ENCODE measurements at regions not wholly inside any gene's neighbourhood (a gene's known extent, or its start where the extent isn't known, plus 50 kb on each side); places are given as distances from the start of the nearest gene placed in this dataset.
"Not testable (repeated sequence)": the region's sequence is repeated elsewhere in the genome, so short reads cannot be mapped to it uniquely, and the experiment has no call there.

GRCh38 chr15:66968806-66969596, 96.4 kb upstream of the SMAD3 start:
- DNase-seq = no peak

DNA sequence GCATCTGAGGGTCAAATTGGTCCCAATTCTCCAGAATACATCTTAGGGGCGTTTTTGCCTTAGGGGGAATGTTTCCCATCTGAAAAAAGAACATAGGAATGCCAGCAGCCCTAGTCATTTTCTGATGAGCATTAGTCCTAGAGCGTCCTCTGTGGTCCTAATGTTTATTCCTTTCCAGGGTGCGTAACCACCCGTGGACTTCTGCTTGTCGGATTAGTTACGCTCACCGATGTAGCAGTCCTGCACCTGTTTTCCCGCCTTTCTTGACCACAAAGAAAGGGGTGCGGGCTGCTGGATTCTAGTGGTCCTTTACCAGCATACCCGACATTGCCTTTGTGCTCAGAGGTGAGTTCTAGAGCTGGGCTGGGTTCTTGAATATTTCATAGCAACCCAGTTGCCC, 91.3 kb upstream of the SMAD3 start:
- not testable (repeated sequence) for DNase-seq

GRCh38 chr15:66976106-66976640, 89.2 kb upstream of the SMAD3 start:
- not testable (repeated sequence) for DNase-seq

GRCh38 chr15:66980326-66980725, 85.1 kb upstream of the SMAD3 start:
- not testable (repeated sequence) for DNase-seq

- DNase-seq = no peak
Observed at GRCh38 chr15:66981771-66982170, 83.6 kb upstream of the SMAD3 start.

GRCh38 chr15:66982250-66982649, 83.2 kb upstream of the SMAD3 start:
- no peak for DNase-seq

- no peak for DNase-seq
Observed at GRCh38 chr15:66982816-66983215, 82.6 kb upstream of the SMAD3 start.

DNA sequence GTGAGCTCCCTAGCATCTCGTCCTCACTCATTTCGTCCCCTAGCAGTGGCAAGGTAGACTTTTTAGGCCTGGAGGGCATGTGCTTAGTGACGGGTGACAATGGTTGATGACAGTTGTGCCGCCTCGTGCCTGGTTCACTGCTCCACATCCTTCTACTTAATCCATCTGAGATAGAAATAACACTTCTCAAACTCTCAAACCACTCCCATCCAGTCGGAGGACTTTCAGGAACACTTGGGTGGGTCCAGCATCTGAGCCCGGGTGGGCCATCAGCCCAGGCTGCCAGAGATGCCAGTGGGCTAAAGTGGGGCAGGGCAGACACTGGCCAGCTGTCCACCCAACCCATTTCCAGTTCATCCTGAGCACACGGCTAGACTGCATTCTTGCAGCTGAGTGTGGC, 79.7 kb upstream of the SMAD3 start:
- DNase-seq = no peak

- DNase-seq = no peak
Observed at GRCh38 chr15:66986951-66987350, 78.5 kb upstream of the SMAD3 start.

DNA sequence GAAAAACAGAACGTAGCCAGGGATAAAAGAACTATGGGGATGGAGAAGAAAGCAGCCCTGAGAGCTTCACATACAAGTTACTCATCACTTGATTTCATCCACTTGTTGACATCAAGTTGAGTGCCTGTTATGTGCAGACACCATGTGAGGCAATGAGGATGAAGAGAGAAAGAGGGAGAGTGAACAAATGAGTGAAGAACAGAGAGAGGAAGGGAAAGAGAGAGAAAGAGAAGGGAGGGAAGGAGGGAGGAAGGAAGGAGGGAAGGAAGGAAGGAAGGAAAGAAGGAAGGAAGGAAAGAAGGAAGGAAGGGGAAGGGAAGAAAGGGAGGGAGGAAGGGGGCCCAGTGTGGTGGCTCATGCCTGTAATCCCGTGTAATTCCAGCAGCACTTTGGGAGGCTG, 72.3 kb upstream of the SMAD3 start:
- DNase-seq = no peak

- no peak for DNase-seq
Observed at GRCh38 chr15:66993874-66994696, 71.3 kb upstream of the SMAD3 start.

GRCh38 chr15:66994927-66995656, 70.3 kb upstream of the SMAD3 start:
- no peak for DNase-seq

- no peak for DNase-seq
Observed at GRCh38 chr15:66996094-66996493, 69.3 kb upstream of the SMAD3 start.

GRCh38 chr15:66997212-66997611, 68.2 kb upstream of the SMAD3 start:
- no peak for DNase-seq

GRCh38 chr15:66998234-66998633, 67.2 kb upstream of the SMAD3 start:
- DNase-seq = not testable (repeated sequence)

- no peak for DNase-seq
Observed at GRCh38 chr15:66999046-66999968, 66.1 kb upstream of the SMAD3 start.

GRCh38 chr15:67000896-67001295, 64.5 kb upstream of the SMAD3 start:
- no peak for DNase-seq

- DNase-seq = no peak
Observed at GRCh38 chr15:67002368-67002767, 63.0 kb upstream of the SMAD3 start.

- no peak for DNase-seq
Observed at GRCh38 chr15:67003586-67003985, 61.8 kb upstream of the SMAD3 start.

DNA sequence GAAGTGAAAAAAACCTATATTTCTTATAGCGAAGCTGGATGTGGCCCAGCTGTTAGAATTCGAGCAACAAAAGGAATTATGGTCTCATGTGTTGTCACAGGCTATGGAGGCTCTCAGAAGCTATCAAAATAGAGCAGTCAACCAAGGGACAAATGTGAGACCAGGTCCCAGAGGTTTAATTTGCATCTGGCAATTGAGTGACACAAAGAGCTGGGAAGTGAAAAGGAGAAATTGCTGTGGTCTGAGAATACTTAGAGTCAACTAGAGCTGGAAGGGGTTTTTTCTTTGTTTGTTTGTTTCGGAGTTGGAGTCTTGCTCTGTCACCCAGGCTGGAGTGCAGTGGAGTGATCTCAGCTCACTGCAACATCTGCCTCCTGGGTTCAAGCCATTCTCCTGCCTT, 61.3 kb upstream of the SMAD3 start:
- DNase-seq = no peak

GRCh38 chr15:67005294-67005996, 60.0 kb upstream of the SMAD3 start:
- no peak for DNase-seq
